ENCODE measurements at regions not wholly inside any gene's neighbourhood (a gene's known extent, or its start where the extent isn't known, plus 50 kb on each side); places are given as distances from the start of the nearest gene placed in this dataset.

DNA sequence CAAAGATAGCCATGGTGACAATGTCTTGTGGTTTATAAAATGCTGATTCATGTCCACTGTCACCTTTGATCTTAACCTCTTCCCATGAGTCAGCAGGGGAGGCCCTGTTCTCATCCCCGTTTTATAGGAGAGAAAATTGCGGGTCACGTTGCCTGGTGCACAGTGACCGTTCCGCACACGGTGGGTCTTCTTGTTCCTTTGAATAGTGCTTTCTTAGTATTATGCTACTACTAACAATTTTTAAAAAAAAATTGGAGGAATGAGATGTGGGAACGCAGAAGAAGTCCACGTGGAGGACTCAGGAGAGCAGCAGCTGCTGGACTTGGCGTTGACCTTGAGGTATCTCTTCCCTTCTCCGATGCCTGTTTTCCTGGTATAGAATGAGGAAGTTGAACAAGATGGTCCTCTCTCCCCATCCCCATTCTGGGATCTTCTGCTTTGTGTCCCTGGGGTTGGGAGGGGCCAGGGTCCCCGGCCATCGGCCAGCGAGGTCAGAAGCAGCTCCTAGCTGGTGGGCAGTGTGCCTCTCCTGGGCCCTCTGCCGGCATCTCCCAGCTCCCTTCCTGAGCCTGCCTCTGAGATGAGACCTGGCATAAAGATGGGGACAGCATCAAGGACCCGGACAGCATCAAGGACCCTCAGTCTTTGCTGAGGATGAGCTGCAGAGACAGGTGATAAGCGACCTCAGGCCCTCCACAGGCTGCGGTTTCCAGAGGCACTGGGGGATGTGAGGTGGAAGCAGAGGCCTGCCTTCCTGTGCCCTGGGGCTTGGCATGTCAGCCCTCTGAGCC, 143.9 kb downstream of the C9orf50 start:
- no peak for TF ChIP-seq POLR2A (IDR thresholded peaks at IDR 0.05)
- TF ChIP-seq, protein P1, sequence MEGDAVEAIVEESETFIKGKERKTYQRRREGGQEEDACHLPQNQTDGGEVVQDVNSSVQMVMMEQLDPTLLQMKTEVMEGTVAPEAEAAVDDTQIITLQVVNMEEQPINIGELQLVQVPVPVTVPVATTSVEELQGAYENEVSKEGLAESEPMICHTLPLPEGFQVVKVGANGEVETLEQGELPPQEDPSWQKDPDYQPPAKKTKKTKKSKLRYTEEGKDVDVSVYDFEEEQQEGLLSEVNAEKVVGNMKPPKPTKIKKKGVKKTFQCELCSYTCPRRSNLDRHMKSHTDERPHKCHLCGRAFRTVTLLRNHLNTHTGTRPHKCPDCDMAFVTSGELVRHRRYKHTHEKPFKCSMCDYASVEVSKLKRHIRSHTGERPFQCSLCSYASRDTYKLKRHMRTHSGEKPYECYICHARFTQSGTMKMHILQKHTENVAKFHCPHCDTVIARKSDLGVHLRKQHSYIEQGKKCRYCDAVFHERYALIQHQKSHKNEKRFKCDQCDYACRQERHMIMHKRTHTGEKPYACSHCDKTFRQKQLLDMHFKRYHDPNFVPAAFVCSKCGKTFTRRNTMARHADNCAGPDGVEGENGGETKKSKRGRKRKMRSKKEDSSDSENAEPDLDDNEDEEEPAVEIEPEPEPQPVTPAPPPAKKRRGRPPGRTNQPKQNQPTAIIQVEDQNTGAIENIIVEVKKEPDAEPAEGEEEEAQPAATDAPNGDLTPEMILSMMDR (IDR thresholded peaks at IDR 0.05), result no peak
- TF ChIP-seq POLR2AphosphoS5 (IDR thresholded peaks at IDR 0.05), result no peak
